Fibroblast of the aortic adventitia (primary cell): ENCODE measurements at regions not wholly inside any gene's neighbourhood (a gene's known extent, or its start where the extent isn't known, plus 50 kb on each side); places are given as distances from the start of the nearest gene placed in this dataset.
A peak's percentile ranks its signal among the peaks of the same experiment; 100 is the strongest.

Experiments used
- DNase-seq: peaks from one replicate; pipeline ENCODE4 v3.0.0-alpha.2; 2010; ENCODE audit warnings: low read depth
- H3K4me3 ChIP-seq: 2 replicates; pipeline ENCODE4 v1.5.1; 2011; ENCODE audit warnings: low read depth, mild to moderate bottlenecking, control low read depth, low read length, moderate library complexity
- CTCF ChIP-seq: IDR thresholded peaks from 2 replicates; pipeline ENCODE4 v1.5.1; 2011; ENCODE audit warnings: mild to moderate bottlenecking, low read length, control low read depth, inconsistent platforms; ENCODE audit not compliant: insufficient read depth

GRCh38 chr14:103256406-103256805, 77.6 kb upstream of the EIF5 start:
- no peak for DNase-seq
- H3K4me3 ChIP-seq: no peak overlapping the region
- TF ChIP-seq CTCF: no peak

- peak; percentile 22 for DNase-seq
Observed at GRCh38 chr14:103257211-103257962, 76.7 kb upstream of the EIF5 start.

GRCh38 chr14:103258211-103258610, 75.8 kb upstream of the EIF5 start:
- no peak for TF ChIP-seq CTCF
- DNase-seq: no peak
- no peak overlapping the region for H3K4me3 ChIP-seq

More at GRCh38 chr14:103257211-103257962, 76.7 kb upstream of the EIF5 start:
- TF ChIP-seq CTCF: no peak
- no peak overlapping the region for H3K4me3 ChIP-seq

GRCh38 chr14:103259184-103259583, 74.9 kb upstream of the EIF5 start:
- DNase-seq: no peak
- TF ChIP-seq CTCF: no peak

GRCh38 chr14:103259801-103260628, 74.0 kb upstream of the EIF5 start:
- TF ChIP-seq CTCF: no peak
- no peak for DNase-seq
- peak overlapping the region; percentile 63 for H3K4me3 ChIP-seq

More at GRCh38 chr14:103259184-103259583, 74.9 kb upstream of the EIF5 start:
- no peak overlapping the region for H3K4me3 ChIP-seq

GRCh38 chr14:103260629-103261124, 73.4 kb upstream of the EIF5 start:
- peak overlapping the region; percentile 63 for H3K4me3 ChIP-seq
- no peak for TF ChIP-seq CTCF
- peak; percentile 81 for DNase-seq
